NB4 (cell line): ENCODE measurements at regions not wholly inside any gene's neighbourhood (a gene's known extent, or its start where the extent isn't known, plus 50 kb on each side); places are given as distances from the start of the nearest gene placed in this dataset.

Experiments
- POLR2A ChIP-seq: IDR thresholded peaks from 2 replicates; pipeline ENCODE4 v1.6.1; 2011; ENCODE audit warnings: mild to moderate bottlenecking; ENCODE audit not compliant: insufficient read length; ENCODE audit errors: extremely low read depth
- TF ChIP-seq, protein P1 (sequence below): IDR thresholded peaks from one replicate; pipeline ENCODE4 v1.5.1; 2012; ENCODE audit warnings: low read depth, low read length
- TF ChIP-seq, protein P2 (sequence below): IDR thresholded peaks from 2 replicates; pipeline ENCODE4 v1.6.1; 2011; ENCODE audit warnings: low read depth, low read length

DNA sequence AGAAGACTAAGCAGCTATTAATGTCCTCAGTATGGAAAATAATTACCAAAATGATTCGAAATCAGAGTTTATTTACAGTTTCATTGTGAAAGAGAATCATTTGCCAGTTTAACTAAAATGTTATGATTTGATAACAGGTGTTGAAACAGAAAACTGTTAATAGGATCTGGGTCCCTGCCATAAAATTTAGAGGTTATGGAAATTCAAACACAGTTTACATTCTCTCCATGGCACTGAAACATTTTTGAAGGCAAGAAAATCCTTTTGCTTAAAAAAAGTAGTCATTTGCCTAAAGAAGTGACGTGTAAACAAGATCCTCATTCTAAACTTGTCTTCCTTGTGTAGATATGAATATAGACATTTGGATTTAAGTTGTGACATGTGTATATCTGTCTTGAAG lies 743.8 kb downstream of the SLC4A3 start:
- TF ChIP-seq, protein P1, sequence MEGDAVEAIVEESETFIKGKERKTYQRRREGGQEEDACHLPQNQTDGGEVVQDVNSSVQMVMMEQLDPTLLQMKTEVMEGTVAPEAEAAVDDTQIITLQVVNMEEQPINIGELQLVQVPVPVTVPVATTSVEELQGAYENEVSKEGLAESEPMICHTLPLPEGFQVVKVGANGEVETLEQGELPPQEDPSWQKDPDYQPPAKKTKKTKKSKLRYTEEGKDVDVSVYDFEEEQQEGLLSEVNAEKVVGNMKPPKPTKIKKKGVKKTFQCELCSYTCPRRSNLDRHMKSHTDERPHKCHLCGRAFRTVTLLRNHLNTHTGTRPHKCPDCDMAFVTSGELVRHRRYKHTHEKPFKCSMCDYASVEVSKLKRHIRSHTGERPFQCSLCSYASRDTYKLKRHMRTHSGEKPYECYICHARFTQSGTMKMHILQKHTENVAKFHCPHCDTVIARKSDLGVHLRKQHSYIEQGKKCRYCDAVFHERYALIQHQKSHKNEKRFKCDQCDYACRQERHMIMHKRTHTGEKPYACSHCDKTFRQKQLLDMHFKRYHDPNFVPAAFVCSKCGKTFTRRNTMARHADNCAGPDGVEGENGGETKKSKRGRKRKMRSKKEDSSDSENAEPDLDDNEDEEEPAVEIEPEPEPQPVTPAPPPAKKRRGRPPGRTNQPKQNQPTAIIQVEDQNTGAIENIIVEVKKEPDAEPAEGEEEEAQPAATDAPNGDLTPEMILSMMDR, result no peak
- TF ChIP-seq POLR2A, result no peak
- TF ChIP-seq, protein P2, sequence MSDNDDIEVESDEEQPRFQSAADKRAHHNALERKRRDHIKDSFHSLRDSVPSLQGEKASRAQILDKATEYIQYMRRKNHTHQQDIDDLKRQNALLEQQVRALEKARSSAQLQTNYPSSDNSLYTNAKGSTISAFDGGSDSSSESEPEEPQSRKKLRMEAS, result no peak
